Inflammatory macrophage (primary cell): ENCODE measurements at regions not wholly inside any gene's neighbourhood (a gene's known extent, or its start where the extent isn't known, plus 50 kb on each side); places are given as distances from the start of the nearest gene placed in this dataset.

Experiments used
- DNase-seq, 2 donors: peaks; one replicate each; pipeline ENCODE4 v3.0.0-alpha.2; 2020 to 2022

DNA sequence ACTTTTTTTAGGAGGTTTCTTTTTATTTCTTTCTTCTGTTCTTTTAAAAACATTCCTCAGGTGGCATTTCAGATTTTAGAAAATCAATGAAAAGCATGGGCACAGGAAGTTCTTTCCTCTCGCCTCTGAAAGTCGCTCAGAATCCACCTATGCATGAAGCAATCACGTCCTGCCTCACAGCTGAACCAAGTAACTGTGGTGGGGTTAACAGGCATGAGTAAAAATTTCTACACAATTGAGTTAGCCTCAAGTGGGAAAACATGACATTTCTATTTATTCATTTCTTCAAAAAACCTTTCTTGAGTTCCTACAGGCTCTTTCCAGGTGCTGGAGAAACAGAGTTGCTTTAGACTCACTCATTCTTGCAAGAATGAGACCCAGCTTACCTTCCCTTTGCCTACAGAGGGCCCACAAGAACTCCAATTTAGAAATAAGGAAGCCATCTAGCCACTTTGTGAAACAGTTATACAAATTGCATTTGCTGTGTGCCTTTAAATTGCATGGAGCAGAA, 508.9 kb upstream of the PKN2 start:
- DNase-seq, result no peak

DNA sequence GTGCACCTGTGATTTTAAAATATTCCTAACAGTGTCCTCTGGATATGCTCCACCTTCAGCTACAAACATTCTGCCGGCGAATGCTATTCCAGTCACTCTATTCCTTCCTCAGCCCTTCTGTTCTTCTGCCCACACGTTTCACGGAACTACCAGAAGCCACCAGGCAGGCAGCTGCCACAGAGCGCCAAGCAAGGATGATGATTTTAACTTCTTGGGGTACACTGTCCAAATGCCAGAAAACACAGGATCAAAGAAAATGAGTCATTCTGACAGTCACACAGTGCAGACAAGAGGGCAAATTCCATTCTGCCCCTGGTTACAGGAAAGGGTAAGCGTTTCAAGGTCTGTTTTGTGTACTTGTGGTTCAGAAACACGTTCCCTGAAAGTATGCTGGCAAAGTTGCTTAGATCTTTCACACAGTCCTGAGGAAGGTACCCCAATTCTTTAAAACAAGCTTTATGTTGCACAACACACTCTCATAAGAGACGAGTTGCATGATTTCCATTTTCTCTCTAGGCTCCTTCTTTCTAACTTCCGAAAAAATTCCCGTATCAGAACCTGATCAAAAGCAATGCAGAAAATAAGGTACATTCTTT, 508.3 kb upstream of the PKN2 start:
- DNase-seq, result no peak

DNA sequence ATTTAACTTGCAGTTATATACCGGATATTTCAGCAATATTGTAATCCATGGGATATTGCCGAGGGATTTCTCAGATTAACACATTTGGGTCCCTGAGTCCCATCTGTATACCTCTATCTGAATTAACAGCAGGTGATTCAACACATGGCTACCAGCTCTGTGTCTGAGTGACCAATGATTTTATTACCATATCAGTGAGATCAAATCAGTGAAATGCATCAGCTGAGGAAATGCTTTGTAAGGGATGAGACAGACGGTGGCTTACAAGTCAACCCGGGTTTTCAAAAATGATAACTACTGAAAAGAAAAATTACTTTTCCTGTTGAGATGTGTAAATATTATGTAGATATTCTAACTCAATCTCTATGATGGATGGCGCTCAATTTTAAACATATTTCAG, 504.1 kb upstream of the PKN2 start:
- DNase-seq, result no peak

DNA sequence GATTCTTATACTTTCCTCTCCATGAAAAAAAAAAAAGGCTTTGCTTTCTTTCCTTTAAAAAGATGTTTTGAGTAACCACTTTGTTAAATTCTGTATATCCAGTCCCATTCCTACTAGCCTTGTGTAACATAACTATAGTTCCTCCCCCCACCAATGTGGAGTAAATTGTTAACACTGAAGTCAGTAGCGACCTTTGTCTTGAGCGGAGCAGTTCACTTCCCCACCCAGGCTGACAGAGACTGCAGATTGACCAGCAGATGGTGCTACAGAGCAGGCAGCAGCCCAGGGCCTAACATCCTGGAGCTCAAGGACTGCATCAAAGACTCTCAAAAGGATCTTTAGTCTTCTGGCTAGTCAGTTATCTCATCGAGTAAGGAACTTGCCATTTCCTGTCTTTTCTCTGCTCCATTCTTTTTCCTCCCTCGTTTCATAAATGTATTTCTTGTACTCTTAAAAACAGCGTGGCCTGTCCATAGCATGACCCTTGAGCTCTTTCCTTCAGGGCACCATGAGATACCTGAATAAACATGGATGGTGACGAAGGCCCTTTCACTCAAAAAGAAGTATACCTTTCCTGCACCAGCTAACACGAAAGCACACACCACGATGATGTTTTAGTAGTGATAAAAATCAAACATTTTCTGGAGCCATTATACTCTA, 503.5 kb upstream of the PKN2 start:
- DNase-seq, result peak; percentile 72 to 74

DNA sequence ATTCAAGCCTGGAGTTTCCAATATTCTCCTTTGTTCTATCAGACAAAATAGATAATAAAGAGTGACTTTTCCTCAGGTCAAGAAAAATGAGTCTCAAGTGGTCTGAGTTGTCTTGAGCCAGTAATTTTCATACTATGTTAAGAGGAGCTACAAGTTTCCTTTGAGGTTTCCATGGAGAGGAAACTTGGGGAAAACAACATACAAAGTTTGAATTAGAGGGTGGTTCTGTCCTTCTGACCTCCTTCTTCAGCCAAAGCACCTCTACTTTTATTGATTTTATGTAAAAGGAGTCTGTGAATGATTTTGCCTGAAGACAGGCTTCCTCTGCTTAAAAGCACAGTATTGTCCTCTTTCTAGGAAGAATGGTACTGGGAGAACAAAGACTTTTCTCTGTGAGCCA, 497.2 kb upstream of the PKN2 start:
- DNase-seq, result no peak

DNA sequence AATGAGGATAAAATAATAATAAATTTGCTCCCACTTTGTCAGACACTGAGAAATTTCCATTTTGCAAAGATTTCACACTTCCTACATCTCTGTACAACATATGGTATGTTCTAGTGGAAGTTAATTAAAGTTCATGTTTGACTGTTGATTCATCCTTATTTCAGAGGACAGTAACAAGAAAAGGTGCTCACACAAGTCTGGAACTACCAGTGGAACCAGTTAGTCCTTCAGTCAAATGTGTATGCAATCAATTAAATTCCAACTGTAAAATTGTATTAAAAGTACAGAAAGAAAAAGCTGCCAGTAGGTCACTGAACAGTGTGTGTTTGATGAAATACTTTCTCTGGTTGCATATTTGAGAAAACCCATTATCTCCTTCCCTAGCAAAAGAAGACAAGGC, 496.0 kb upstream of the PKN2 start:
- no peak for DNase-seq

DNA sequence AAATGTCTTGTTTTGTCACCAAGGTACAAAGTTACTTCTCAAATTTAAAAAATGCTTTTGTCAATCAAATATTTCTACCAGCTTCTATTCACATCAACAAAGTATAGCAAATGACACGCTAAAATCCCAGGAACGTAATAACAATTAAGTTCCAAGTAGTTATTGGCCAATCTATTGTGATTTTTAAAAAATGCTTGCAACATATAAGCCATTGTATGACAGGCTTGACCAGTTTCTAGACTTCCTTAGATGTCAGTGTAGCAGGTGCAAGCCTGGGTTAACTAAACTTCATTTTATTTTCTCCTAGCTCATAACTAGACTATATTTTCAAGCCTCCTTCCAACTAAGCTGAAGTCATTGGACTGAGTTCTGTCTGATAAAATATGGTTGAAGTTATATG, 494.5 kb upstream of the PKN2 start:
- DNase-seq, result no peak

DNA sequence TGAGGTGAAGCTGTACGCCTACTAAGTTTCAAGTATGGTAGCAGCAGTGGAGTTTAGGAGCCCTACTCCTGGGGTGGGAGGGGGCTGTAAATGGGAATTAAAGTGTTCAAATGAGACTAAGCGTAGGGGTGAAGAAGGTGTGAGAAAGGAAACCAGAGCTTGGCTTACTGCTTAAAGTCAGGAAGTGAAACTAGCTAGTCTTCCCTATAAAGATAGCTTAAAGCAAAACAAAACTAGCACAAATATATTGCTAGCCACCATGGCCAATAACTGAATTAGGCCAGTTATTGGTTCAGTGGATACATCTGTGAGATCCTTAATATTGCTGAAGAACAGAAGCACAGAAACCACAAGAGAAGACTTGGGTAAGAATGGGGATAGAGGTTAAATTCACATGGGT, 492.2 kb upstream of the PKN2 start:
- peak in 1 of 2 donors; percentile 9 for DNase-seq

DNA sequence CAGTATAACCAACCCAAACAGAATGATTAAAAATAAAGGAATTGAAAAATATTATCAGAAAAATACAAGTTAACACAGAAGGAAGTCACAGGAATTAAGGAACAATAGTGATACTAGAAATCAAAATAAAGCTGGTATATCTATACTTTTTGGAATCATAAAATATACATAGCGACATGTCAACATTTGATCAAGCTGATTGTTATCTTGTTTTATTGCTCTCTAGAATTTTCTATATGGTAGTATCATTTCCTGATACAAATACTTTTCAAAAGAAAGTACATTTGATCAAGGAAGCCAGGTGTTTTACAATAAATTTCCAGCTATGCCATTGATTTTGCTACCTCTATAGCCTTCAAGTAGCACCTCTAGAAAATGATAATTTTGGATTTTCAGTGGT, 489.5 kb upstream of the PKN2 start:
- no peak for DNase-seq

DNA sequence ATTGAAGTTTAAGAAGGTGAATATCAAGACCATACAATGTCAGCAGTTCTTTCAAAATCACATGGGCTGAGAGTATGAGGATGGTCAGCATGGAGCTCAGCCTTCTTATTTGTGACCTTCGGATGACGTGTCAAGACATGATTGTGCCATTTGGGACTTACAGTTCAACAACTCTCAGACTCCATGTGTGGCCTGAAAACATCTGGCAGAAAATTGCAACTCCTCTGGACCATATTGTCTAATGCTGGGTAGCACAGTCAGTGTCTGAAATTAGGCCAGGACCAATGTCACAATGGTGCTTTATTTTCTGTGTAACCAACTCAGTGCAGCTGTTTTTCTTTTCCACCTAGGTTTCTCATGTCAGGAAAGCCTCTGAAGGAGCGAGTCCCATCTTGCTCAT, 483.5 kb upstream of the PKN2 start:
- no peak for DNase-seq

DNA sequence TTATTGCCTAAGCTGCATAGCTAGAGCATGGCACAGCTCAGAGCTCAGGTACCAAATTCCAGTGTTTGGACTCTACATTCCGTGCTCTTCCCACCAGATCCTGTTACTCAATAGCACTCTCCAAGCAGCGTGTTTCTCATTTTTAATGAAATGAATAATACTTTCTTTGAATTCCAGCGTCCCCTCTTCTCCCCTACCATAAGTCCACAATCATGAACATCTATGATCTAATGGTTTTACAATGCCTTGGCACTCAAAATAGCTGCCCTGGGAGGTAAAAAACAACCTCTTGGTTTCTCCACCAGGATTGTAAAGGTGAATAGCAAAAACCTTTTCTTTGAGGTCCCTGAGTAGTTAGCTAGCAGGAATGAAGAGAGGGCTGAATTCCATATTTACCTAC, 480.0 kb upstream of the PKN2 start:
- DNase-seq, result no peak

DNA sequence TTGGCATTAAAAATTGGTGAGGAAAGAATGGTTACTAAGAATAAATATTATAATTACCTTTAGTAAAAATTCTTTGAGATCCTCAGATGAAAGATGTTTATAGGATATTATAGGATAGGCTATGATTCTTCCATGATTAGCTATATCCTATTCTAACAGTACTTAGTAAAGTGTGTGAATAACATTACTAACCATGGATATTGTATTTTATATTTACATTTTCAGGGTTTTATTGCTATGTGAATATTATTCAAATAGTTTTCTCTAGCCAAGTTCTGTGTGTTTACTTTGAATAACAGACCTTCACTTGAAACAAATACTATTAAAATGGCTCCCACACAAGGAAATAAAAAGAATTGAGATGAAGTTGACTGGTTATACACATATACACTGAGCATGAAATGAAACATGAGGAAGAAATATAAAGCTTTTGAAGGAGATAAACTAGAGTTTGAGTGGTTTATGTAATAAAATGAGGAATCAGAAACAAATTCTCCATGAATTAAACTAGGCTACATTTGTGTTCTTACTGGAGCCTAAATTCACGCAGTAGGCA, 479.4 kb upstream of the PKN2 start:
- no peak for DNase-seq

DNA sequence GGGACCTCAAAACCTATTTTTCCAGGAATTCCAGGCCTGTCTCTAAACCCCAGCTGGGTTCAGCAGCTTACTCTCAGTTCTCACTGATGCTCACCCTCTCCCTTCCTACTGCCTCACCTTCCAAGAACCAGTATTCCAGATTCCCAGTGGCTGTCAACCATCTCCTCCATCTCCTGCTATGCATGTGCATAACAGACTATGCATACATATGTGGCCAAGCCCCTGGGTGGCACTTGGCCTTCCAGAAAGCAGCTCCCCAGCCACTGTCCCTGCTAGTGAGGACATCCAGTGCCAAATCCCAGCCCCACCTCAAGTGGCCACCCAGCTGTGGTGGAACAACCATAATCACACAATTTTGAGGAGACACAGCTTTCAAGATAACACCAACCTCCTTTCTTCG, 475.7 kb upstream of the PKN2 start:
- no peak for DNase-seq

DNA sequence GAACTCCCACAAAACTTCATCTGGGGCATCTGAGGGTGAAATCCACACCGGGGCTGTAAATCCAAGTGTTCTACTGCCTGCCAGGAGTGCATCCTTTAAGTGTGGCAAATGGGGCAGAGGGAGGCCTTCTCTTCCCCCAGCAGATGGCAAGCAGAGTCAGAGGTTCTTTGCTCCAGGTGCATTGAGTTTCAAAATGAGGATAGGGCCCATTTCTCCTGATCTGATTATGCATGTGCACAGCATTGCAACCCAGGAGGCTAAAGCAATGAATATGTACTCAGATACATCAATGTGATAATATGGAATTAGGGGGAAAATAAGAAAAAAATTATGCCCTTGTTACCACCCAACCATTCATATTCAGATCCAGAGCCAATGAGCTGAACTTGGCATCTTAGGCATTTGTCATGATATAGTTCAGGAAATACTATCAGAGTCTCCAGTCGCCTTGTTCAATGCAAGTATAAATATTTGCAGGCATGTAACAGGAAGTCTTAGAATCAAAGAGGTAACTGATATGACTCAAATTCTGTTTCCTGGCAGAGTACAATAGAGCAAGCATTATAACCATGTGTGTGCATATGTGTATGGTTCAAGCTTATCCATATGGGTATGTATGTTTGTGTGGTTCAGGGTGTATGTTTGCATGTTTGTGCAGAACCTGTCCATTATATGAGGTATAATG, 473.8 kb upstream of the PKN2 start:
- no peak for DNase-seq

DNA sequence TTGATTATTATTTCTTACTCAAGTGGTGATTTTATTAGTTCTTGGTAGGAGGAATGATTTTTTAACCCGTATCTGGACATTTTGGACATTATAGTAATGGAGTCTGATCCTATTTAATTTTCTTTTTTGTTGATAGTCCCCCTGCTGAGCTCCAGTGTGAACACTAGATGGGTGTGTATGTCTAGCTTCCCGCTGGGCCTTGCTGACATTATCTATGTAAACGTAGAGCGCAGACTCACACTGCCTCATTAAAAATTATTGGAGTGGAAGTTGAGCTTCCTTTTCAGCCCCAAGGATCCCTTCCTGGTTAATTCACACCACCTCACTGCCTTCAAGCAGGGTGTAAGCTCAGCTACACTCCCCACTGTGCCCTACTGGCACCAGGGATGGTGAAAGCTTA, 467.6 kb upstream of the PKN2 start:
- no peak for DNase-seq

DNA sequence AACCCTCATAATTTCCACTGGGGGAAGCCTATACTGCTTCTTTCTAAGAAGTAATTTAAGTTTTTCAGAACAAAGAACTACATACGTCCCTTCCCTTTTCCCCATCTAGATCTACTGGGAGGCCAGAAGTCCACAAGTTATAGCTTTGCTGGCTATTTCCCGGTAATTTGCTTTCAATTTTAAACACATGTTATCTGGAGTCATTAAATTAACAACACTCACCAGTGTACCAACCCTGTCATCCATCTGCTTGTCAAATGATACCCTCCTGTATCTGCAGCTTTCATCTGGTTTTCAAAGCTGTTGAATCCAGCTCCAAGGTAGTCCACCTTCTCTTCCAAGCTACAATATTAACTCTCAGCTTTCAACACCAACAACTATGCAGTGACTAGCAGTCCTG, 466.7 kb upstream of the PKN2 start:
- DNase-seq, result no peak

DNA sequence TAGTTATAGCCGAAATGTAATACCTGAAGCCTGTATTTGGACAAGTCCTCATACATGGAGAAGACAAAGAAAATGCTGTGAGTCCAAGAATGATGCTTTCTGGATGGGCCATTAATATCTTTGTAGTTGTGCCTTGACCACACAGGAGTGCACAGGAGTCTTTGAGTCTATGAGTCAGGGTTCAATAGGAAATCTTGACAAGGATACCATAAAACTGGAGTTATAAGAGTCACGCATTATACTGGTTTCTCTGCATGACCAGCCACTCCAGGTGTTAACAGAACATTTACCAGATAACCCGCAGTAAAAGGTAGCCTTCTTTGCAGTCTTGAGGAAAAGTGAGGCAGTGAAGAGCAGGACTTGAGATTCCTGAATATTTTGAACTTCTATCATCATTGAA, 464.6 kb upstream of the PKN2 start:
- no peak for DNase-seq

DNA sequence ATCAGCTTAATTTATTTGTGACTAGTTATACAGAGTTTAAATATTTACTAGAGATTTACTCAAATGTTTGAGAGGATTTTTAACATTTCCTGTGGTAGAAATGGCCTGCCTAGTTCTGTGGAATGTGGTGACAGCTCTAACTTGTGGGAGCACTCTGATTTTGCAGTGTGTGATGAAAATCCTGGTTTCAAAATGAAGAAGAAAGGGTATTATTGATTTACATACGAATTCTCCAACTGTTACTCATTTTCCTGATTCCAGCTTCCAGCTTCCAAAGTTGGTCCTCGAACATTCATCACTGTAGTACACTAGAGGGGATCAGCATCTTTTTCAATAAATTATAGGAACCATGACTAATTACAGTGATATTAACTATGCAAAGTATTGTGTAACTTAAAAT, 462.7 kb upstream of the PKN2 start:
- no peak for DNase-seq

DNA sequence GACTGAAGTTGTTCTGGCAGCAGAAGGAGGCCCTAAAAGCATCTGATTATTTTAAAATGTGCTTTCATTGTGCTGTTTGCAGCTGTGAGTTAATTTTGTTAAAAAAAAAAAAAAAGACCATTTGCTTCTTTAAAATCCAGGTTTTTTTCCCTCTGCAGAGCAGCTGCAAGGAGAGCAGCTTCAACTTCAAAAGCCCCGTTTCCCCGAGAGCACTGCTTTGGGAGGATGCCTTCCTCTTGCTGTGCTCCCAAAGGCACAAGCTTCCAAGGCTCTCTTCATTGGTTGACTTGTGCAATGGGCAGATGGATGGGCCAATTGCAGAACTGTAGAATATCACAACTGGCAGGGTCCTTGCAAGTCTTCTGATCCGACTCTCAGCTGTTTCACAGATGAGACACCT, 459.2 kb upstream of the PKN2 start:
- no peak for DNase-seq

DNA sequence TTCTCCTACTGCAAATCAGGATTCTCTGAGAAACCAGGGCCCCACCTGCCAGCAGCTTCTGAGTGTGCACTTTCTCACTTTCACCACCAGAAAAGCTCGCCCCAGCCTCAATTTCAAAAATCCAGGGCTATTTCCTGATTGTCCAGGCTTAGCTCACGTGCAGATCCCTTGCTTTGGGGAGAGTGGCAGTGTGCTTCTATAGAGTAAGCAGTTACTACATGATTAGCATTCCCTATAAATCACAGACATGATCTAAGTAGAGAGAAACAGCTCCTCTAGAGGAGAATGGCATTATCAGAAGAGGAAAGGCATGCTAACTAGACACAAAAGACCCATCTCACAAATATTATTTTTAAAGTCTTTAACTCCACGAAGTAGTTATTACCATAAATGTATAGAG, 456.0 kb upstream of the PKN2 start:
- DNase-seq, result no peak

DNA sequence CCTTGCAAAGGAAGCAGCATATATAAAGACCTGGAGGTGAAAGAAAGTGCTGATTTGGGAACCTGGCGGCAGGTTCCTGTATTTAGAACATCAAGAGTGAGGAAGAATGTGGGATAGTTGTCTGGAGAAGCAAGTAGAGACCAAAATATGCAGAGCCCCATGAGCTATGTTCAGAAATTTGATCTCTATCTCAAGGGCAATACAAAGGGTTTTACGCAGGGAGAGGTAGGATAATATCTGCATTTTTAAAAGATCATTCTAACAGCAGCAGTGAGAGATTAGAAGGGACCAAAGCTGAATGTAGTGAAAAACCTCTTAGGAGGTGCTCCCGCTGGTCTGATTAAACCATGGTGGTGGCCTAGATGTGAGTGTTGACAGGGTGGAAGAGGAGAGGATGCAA, 453.9 kb upstream of the PKN2 start:
- DNase-seq, result no peak

DNA sequence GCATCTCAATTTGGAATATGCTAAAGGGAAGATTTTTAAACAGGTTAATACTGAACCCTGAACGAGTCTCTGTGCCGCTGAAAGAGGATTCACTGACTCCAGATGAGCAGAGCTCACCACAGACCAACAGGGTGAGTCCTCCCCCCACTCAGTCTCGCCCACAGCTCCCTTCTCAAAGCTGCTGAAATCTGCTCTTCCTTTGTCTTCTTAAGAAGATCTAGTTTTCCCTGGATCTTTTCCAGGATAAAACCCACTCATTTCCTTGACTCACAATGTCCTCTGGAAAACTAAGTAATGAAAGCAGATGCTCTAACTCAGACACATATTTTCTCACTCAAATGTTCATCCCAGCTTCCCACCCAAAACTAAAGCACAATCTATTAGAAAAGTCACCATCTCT, 447.0 kb upstream of the PKN2 start:
- DNase-seq, result no peak

DNA sequence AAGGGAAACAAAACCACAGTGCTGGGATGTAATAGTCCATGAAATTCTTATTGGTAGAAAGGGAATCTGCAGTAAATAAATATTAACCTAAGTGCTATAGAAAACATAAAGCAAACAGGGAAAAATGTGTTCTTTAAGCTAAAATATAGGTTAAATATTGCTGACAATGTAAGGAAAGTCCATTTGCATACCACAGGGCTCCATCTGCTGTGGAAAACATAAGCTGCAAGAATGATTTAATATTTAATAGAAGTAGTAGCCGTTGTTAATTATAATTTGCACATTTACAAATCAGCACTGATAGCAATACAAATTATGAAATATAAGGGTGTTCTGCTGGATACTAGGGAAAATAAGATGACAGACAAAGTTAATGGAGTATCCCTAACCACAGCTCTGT, 444.9 kb upstream of the PKN2 start:
- no peak for DNase-seq

DNA sequence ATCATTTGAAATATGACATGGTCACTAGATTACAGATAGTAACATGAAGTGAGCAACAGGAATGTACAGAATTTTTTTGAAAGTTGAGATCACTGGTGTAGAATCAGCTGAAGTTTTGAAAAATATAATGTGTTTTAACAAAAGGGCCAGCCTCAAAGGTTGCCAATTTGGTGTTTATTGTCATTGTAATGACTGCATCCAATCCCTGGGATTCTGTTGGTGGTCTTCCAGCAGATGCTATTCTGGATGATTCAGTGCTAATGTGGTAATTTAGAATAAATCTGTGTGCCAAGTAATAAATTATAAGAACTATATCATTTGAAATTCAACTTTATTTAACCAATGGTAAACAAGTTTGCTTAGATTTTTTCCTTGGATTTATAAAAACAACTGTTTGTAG, 436.4 kb upstream of the PKN2 start:
- DNase-seq, result no peak
